ENCODE measurements at regions not wholly inside any gene's neighbourhood (a gene's known extent, or its start where the extent isn't known, plus 50 kb on each side); places are given as distances from the start of the nearest gene placed in this dataset.

- Mint-ChIP-seq H3K36me3 (ENCODE audit: low read depth, unreplicated experiment) (no peaks in the 10 kb centered on the region), H3K4me1 (ENCODE audit: unreplicated experiment) (no peaks in the 10 kb centered on the region), H3K4me3 (ENCODE audit: unreplicated experiment) (no peak overlapping the region), H3K27ac (ENCODE audit: unreplicated experiment) (no peak overlapping the region), H3K9me3 (ENCODE audit: unreplicated experiment) (no peaks in the 10 kb centered on the region), H3K27me3 (ENCODE audit: unreplicated experiment) (no peaks in the 10 kb centered on the region)
- no peak for TF ChIP-seq CTCF (IDR thresholded peaks at IDR 0.05; ENCODE audit: unreplicated experiment)
- no peak for DNase-seq (ENCODE audit: low spot score)
These were observed 78.1 kb downstream of the FZD1 start for GRCh38 chr7:91342346-91342745.

DNA sequence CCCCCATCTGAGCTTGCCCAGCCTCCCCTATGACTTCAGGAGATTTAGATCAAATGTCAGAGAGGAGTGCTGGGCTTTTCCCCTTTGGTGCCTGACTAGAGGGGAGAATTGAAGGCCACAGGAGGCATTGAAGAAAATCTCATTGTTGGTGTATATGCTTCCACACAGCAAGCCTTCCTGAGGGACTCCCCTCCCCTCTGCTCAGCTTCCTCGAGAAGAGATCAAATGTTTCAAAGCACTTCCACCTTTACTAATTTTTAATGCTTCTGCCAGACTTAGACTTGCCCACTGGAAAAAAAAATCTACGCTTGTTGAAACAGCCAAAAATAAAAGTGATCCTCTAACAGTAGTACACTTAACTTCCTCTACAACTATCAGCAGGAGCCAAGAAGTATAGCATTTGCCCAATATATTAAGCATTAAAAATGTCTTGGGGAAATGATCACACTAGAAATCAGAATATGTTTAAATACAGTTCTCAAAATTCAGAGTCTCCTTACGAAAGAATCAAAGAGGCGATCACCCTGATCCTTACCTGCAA, 79.3 kb downstream of the FZD1 start:
- Mint-ChIP-seq H3K27me3 (ENCODE audit: unreplicated experiment) (no peaks in the 10 kb centered on the region), H3K9me3 (ENCODE audit: unreplicated experiment) (no peaks in the 10 kb centered on the region)
- TF ChIP-seq CTCF (IDR thresholded peaks at IDR 0.05; ENCODE audit: unreplicated experiment) = no peak

DNA sequence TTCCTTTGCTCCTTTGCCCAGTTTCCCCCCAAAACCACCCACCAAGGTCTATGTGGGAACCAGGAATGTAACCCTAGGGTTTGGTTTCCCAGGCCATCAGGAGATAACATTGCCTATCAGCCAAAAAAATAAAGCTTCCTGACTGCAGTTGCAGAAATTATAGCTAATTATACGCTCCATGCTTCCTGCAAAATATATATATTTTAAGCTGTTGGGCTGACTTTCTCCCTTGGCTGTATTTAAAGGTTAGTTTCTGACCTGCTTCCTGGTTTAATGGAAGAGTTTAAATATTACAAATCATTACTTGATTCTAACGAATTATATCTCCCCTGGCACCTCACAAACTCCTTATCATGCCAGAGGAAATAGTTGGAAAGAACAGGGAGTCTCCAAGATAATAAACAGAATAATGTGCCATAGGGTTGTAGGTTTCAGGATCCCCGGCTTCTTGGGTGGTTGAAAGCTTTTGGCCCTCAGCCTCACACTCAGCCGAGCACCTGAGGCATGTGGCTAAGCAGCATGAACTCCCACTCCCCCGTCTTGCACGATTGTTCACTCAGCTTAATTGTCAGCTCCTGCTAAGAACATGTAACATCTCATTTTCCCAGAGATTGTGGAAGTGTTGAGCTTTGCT, 79.9 kb downstream of the FZD1 start:
- Mint-ChIP-seq H3K27ac (ENCODE audit: unreplicated experiment) (no peak overlapping the region), H3K27me3 (ENCODE audit: unreplicated experiment) (no peaks in the 10 kb centered on the region), H3K9me3 (ENCODE audit: unreplicated experiment) (no peaks in the 10 kb centered on the region), H3K4me1 (ENCODE audit: unreplicated experiment) (peaks cover 13% of the 10 kb centered on the region), H3K4me3 (ENCODE audit: unreplicated experiment) (no peak overlapping the region), H3K36me3 (ENCODE audit: low read depth, unreplicated experiment) (no peaks in the 10 kb centered on the region)
- TF ChIP-seq CTCF (IDR thresholded peaks at IDR 0.05; ENCODE audit: unreplicated experiment) = no peak
- no peak for DNase-seq (ENCODE audit: low spot score)

More for the DNA sequence above, 79.3 kb downstream of the FZD1 start:
- Mint-ChIP-seq H3K4me1 (ENCODE audit: unreplicated experiment) (peaks cover 8% of the 10 kb centered on the region), H3K27ac (ENCODE audit: unreplicated experiment) (no peak overlapping the region), H3K36me3 (ENCODE audit: low read depth, unreplicated experiment) (no peaks in the 10 kb centered on the region), H3K4me3 (ENCODE audit: unreplicated experiment) (no peak overlapping the region)
- DNase-seq (ENCODE audit: low spot score) = no peak

GRCh38 chr7:91344911-91345310, 80.7 kb downstream of the FZD1 start:
- H3K4me1 Mint-ChIP-seq (ENCODE audit: unreplicated experiment) = peaks cover 16% of the 10 kb centered on the region
- no peaks in the 10 kb centered on the region for H3K9me3 Mint-ChIP-seq (ENCODE audit: unreplicated experiment)
- H3K27ac Mint-ChIP-seq (ENCODE audit: unreplicated experiment) = no peak overlapping the region
- no peaks in the 10 kb centered on the region for H3K36me3 Mint-ChIP-seq (ENCODE audit: low read depth, unreplicated experiment)
- H3K4me3 Mint-ChIP-seq (ENCODE audit: unreplicated experiment) = no peak overlapping the region
- no peak for TF ChIP-seq CTCF (IDR thresholded peaks at IDR 0.05; ENCODE audit: unreplicated experiment)
- DNase-seq (ENCODE audit: low spot score) = no peak
- H3K27me3 Mint-ChIP-seq (ENCODE audit: unreplicated experiment) = no peaks in the 10 kb centered on the region

DNA sequence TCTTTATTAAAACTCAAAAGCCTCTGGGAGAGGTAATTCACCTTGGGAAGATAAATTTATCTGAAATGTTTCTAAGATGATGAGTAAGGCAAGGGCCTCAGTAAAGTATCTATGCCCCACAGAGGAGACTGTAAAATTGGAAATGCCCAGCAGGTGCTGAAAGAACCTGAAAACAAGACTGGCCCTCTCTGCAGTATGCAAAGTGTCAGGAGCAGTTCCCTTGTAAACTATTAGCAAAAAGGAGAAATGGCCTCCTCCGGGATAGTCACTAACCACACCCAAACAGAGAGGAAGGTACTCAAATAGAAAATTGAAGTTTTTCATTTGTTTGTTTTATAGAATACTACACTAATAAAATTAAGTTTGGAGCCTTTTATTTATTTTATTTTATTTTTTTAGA, 81.2 kb downstream of the FZD1 start:
- no peaks in the 10 kb centered on the region for H3K27me3 Mint-ChIP-seq (ENCODE audit: unreplicated experiment)
- no peaks in the 10 kb centered on the region for H3K9me3 Mint-ChIP-seq (ENCODE audit: unreplicated experiment)
- H3K27ac Mint-ChIP-seq (ENCODE audit: unreplicated experiment) = no peak overlapping the region
- peaks cover 16% of the 10 kb centered on the region for H3K4me1 Mint-ChIP-seq (ENCODE audit: unreplicated experiment)
- H3K36me3 Mint-ChIP-seq (ENCODE audit: low read depth, unreplicated experiment) = no peaks in the 10 kb centered on the region
- H3K4me3 Mint-ChIP-seq (ENCODE audit: unreplicated experiment) = no peak overlapping the region
- no peak for DNase-seq (ENCODE audit: low spot score)
- TF ChIP-seq CTCF (IDR thresholded peaks at IDR 0.05; ENCODE audit: unreplicated experiment) = no peak
